Panc1 (cell line): ENCODE measurements at regions not wholly inside any gene's neighbourhood (a gene's known extent, or its start where the extent isn't known, plus 50 kb on each side); places are given as distances from the start of the nearest gene placed in this dataset.

ENCODE experiments used
- ATAC-seq: fragments of 200-7000 bp; cut with Tn5 transposase; 2 replicates; pipeline ENCODE4 v1.9.1; 2020; ENCODE audit warnings: mild to moderate bottlenecking, moderate library complexity
- BruUV-seq: library from RNA; stranded (reverse); fragments of 400-500 nt; replicated peaks from 2 replicates; lab custom pipeline; 2021; lab: Mats Ljungman, UMichigan
- CTCF ChIA-PET: fragments of 300-600 bp; sonication (Branson Sonifier 250); formaldehyde crosslinking; loops from one replicate; lab custom pipeline; 2022; ENCODE audit warnings: antibody characterized with exemption; lab: Charles Lee
- POLR2A ChIA-PET: fragments of 300-600 bp; sonication (Branson Sonifier 250); formaldehyde crosslinking; loops from one replicate; lab custom pipeline; 2022; ENCODE audit warnings: antibody characterized with exemption; lab: Charles Lee
- DNase-seq: peaks from one replicate; pipeline ENCODE4 v3.0.0-alpha.2; 2010; ENCODE audit warnings: low read depth, low spot score
- H3K27ac ChIP-seq: 2 replicates; pipeline ENCODE4 v1.5.1; 2011; ENCODE audit warnings: mild to moderate bottlenecking, low read length, inconsistent platforms
- H3K27me3 ChIP-seq: fragments of 200-500 bp; sonication (Bioruptor generic); 2 replicates; pipeline ENCODE4 v1.6.0; 2014; ENCODE audit warnings: low read length, inconsistent platforms; ENCODE audit not compliant: control insufficient read depth, insufficient read depth
- H3K36me3 ChIP-seq: fragments of 200-500 bp; sonication (Bioruptor generic); 2 replicates; pipeline ENCODE4 v1.5.1; 2014; ENCODE audit warnings: inconsistent platforms, mild to moderate bottlenecking, low read length, moderate library complexity; ENCODE audit not compliant: control insufficient read depth, insufficient read depth
- H3K4me1 ChIP-seq: 2 replicates; pipeline ENCODE4 v1.5.1; 2011; ENCODE audit warnings: inconsistent platforms, mild to moderate bottlenecking, low read length, moderate library complexity; ENCODE audit not compliant: control insufficient read depth, insufficient read depth
- H3K4me3 ChIP-seq, 2 experiments: 2 replicates each; pipeline ENCODE4 v1.5.1; 2011 to 2012; ENCODE audit warnings: low read depth in 2 of 2, low read length in 2 of 2, mild to moderate bottlenecking in 2 of 2, inconsistent platforms in 1 of 2, moderate library complexity in 1 of 2
- H3K9me3 ChIP-seq: fragments of 200-500 bp; sonication (Bioruptor generic); 2 replicates; pipeline ENCODE4 v1.5.1; 2014; ENCODE audit warnings: low read depth, mild to moderate bottlenecking, inconsistent platforms, low read length, moderate library complexity; ENCODE audit not compliant: control insufficient read depth, insufficient read depth
- POLR2AphosphoS5 ChIP-seq: IDR thresholded peaks from 2 replicates; pipeline ENCODE4 v1.6.1; 2012; ENCODE audit warnings: mild to moderate bottlenecking, low read depth, low read length, moderate library complexity
- SIN3A ChIP-seq: IDR thresholded peaks from 2 replicates; pipeline ENCODE4 v1.6.1; 2012; ENCODE audit warnings: low read depth, mild to moderate bottlenecking, low read length, moderate library complexity, borderline replicate concordance; ENCODE audit not compliant: insufficient read depth
- TCF7L2 ChIP-seq: IDR thresholded peaks from 2 replicates; pipeline ENCODE4 v1.6.1; 2011; ENCODE audit warnings: mild to moderate bottlenecking, low read depth, low read length, inconsistent platforms
- in situ Hi-C: cut with HindIII; loops from 2 replicates; pipeline ENCODE4 v1.10.0; 2016; ENCODE audit warnings: low sequenced_read_pairs, low pct_unique_long_range_greater_than_20kb
- intact Hi-C: fragments of 100-400 bp; cut with micrococcal nuclease; formaldehyde crosslinking; loops from one replicate; pipeline ENCODE4 v1.10.0; 2022; ENCODE audit not compliant: unreplicated experiment
- TF ChIP-seq, protein P1 (sequence below), 2 experiments: IDR thresholded peaks; 2 replicates each; pipeline ENCODE4 v1.6.1; 2011 to 2012; ENCODE audit warnings: low read depth in 2 of 2, control low read depth in 1 of 2, low read length in 1 of 2, mild to moderate bottlenecking in 1 of 2, moderate library complexity in 1 of 2; ENCODE audit not compliant: insufficient read depth in 1 of 2
- TF ChIP-seq, protein P2 (sequence below): fragments of 450-650 bp; IDR thresholded peaks from 2 replicates; pipeline ENCODE4 v1.5.1; 2017; ENCODE audit warnings: mild to moderate bottlenecking

DNA sequence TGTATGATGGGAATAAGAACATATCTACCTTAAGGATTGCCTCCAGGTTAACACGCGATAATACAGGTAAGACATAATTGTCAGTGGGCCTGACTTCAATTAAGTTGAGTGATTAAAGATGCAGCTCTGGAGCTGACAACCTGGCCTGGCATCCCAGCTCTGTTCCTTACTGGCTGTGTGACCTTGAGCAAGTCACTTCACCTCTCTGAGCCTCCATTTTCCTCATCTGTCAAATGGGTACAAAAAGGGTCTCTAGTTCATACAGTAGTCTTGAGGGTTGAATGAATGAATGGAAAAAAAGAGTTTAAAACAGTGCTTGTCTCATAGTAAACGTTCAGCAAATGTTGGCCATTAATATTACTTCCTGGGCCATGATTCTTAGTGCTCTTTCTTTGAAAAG lies 213.9 kb downstream of the PHETA1 start:
- Histone ChIP-seq H3K4me1 (no peaks in the 10 kb centered on the region), H3K27me3 (0 out of 2 replicates have a peak, but pooled peaks cover 3% of the 10 kb centered on the region), H3K27ac (no peak overlapping the region), H3K4me3 (no peak overlapping the region), H3K36me3 (no peaks in the 10 kb centered on the region), H3K9me3 (no peaks in the 10 kb centered on the region)
- POLR2A ChIA-PET, result no interaction called here
- no peak for ATAC-seq
- in situ Hi-C loops (no loop called here), intact Hi-C loops (no loop called here)
- DNase-seq, result no peak
- BruUV-seq, result no TSS peak
- no peak for TF ChIP-seq TCF7L2
- no peak for TF ChIP-seq SIN3A
- no peak for TF ChIP-seq POLR2AphosphoS5
- TF ChIP-seq, protein P1, sequence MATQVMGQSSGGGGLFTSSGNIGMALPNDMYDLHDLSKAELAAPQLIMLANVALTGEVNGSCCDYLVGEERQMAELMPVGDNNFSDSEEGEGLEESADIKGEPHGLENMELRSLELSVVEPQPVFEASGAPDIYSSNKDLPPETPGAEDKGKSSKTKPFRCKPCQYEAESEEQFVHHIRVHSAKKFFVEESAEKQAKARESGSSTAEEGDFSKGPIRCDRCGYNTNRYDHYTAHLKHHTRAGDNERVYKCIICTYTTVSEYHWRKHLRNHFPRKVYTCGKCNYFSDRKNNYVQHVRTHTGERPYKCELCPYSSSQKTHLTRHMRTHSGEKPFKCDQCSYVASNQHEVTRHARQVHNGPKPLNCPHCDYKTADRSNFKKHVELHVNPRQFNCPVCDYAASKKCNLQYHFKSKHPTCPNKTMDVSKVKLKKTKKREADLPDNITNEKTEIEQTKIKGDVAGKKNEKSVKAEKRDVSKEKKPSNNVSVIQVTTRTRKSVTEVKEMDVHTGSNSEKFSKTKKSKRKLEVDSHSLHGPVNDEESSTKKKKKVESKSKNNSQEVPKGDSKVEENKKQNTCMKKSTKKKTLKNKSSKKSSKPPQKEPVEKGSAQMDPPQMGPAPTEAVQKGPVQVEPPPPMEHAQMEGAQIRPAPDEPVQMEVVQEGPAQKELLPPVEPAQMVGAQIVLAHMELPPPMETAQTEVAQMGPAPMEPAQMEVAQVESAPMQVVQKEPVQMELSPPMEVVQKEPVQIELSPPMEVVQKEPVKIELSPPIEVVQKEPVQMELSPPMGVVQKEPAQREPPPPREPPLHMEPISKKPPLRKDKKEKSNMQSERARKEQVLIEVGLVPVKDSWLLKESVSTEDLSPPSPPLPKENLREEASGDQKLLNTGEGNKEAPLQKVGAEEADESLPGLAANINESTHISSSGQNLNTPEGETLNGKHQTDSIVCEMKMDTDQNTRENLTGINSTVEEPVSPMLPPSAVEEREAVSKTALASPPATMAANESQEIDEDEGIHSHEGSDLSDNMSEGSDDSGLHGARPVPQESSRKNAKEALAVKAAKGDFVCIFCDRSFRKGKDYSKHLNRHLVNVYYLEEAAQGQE (IDR thresholded peaks at IDR 0.05; ENCODE audit: insufficient read depth in 1 of 2, low read depth in 2 of 2, low read length in 1 of 2), result no peak
- TF ChIP-seq, protein P2, sequence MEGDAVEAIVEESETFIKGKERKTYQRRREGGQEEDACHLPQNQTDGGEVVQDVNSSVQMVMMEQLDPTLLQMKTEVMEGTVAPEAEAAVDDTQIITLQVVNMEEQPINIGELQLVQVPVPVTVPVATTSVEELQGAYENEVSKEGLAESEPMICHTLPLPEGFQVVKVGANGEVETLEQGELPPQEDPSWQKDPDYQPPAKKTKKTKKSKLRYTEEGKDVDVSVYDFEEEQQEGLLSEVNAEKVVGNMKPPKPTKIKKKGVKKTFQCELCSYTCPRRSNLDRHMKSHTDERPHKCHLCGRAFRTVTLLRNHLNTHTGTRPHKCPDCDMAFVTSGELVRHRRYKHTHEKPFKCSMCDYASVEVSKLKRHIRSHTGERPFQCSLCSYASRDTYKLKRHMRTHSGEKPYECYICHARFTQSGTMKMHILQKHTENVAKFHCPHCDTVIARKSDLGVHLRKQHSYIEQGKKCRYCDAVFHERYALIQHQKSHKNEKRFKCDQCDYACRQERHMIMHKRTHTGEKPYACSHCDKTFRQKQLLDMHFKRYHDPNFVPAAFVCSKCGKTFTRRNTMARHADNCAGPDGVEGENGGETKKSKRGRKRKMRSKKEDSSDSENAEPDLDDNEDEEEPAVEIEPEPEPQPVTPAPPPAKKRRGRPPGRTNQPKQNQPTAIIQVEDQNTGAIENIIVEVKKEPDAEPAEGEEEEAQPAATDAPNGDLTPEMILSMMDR, result no peak
- CTCF ChIA-PET, result no interaction called here

DNA sequence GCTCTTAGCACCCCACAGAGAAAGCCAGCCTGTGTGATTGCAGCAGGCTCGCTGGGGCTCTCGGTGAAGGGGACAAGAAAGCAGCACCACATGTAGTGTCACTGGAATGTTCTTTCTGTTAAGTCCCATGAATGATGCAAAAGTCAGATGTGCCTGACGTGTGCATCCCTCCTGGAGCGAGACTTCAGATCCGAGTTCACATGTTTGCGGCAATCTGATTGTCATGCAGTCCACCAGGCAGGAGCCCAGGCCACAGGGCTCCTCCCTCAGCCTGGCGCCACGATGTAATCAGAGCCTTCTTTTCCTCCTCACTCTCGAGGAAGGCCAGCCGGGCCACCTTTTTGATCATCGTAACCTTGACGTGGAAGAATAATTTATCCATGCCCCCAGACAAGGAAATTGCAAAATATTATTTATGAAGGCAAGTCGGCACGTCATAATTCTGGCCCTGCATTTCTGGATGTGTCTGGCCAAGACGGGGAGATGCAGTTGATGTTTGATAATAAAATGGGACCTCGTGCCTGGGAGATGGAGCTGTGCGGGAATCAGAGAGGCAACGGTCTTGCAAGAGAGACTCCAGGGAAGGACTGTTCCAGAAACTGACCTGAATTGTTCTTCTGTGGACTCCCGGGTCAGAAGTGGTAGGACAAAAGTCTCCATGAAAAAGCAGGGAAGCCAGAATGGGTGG lies 214.6 kb downstream of the PHETA1 start:
- intact Hi-C loops (no loop called here), in situ Hi-C loops (no loop called here)
- Histone ChIP-seq H3K27me3 (peaks cover 5% of the 10 kb centered on the region; the same call in 1 of the 2 replicates), H3K4me1 (no peaks in the 10 kb centered on the region), H3K36me3 (no peaks in the 10 kb centered on the region), H3K27ac (no peak overlapping the region), H3K9me3 (no peaks in the 10 kb centered on the region), H3K4me3 (no peak overlapping the region)
- no TSS peak for BruUV-seq
- DNase-seq, result no peak
- CTCF ChIA-PET, result no interaction called here
- TF ChIP-seq TCF7L2, result no peak
- TF ChIP-seq SIN3A, result no peak
- TF ChIP-seq, protein P2, result no peak
- TF ChIP-seq, protein P1 (IDR thresholded peaks at IDR 0.05; ENCODE audit: insufficient read depth in 1 of 2, low read depth in 2 of 2, low read length in 1 of 2), result no peak
- no peak for ATAC-seq
- POLR2A ChIA-PET, result no interaction called here
